ENCODE measurements at regions not wholly inside any gene's neighbourhood (a gene's known extent, or its start where the extent isn't known, plus 50 kb on each side); places are given as distances from the start of the nearest gene placed in this dataset.

DNA sequence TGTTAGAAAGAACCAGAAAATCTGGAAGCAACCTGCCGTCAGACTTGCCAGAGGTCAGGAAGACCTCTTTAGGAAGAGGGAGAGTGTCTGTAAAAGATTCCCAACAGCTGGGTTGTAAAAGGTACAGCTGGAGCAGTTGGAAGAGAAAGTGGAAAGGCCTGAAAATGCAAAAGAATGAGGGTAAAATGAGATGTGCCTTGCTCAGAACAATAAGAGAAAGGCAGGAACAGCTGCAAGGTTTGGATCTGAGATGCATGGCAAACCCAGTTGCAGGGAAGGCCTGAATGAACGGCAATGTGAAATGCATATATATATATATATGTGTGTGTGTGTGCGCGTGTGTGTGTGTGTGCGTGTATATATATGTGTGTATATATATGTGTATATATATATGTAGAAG is 88.1 kb downstream of the ZIC1 start:
- dilution Hi-C loops (cut with MboI; ENCODE audit: extremely low pct_ligation_motif_present, low sequenced_read_pairs), result no loop called here
- no peak for FAIRE-seq
- Histone ChIP-seq H3K9me3 (ENCODE audit: control insufficient read depth, low read depth, low read length) (no peaks in the 10 kb centered on the region), H2AFZ (ENCODE audit: control insufficient read depth, low read length) (no peak overlapping the region), H3K27me3 (ENCODE audit: control insufficient read depth, extremely low read depth, insufficient read depth, low read length) (no peaks in the 10 kb centered on the region), H3K79me2 (ENCODE audit: control insufficient read depth, insufficient read depth, low read length) (no peaks in the 10 kb centered on the region), H3K9ac (ENCODE audit: control insufficient read depth, extremely low read depth, insufficient read depth, low read length) (no peak overlapping the region), H4K20me1 (ENCODE audit: control insufficient read depth, extremely low read depth, insufficient read depth, low read length) (no peaks in the 10 kb centered on the region), H3K27ac (ENCODE audit: control insufficient read depth, insufficient read depth, low read length) (no peak overlapping the region), H3K4me3 (ENCODE audit: control insufficient read depth in 2 of 3, extremely low read depth in 1 of 3, insufficient read depth in 2 of 3, low read depth in 1 of 3, low read length in 3 of 3) (no peak overlapping the region), H3K4me2 (ENCODE audit: control insufficient read depth, extremely low read depth, insufficient read depth, low read depth, low read length) (no peak overlapping the region), H3K36me3 (ENCODE audit: control insufficient read depth in 2 of 2, extremely low read depth in 1 of 2, insufficient read depth in 2 of 2, low read length in 2 of 2) (no peaks in the 10 kb centered on the region), H3K4me1 (ENCODE audit: control insufficient read depth, extremely low read depth, insufficient read depth, low read length) (no peaks in the 10 kb centered on the region), H3K9me1 (ENCODE audit: control insufficient read depth, extremely low read depth, insufficient read depth, low read length) (no peaks in the 10 kb centered on the region)
- DNase-seq (ENCODE audit: low read depth, low spot score), result no peak
- TF ChIP-seq EZH2 (IDR thresholded peaks at IDR 0.05; ENCODE audit: low read length), result no peak
- TF ChIP-seq, protein P1, sequence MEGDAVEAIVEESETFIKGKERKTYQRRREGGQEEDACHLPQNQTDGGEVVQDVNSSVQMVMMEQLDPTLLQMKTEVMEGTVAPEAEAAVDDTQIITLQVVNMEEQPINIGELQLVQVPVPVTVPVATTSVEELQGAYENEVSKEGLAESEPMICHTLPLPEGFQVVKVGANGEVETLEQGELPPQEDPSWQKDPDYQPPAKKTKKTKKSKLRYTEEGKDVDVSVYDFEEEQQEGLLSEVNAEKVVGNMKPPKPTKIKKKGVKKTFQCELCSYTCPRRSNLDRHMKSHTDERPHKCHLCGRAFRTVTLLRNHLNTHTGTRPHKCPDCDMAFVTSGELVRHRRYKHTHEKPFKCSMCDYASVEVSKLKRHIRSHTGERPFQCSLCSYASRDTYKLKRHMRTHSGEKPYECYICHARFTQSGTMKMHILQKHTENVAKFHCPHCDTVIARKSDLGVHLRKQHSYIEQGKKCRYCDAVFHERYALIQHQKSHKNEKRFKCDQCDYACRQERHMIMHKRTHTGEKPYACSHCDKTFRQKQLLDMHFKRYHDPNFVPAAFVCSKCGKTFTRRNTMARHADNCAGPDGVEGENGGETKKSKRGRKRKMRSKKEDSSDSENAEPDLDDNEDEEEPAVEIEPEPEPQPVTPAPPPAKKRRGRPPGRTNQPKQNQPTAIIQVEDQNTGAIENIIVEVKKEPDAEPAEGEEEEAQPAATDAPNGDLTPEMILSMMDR (optimal IDR thresholded peaks at IDR 0.05 in 1 of 3, IDR thresholded peaks at IDR 0.05 in 1 of 3, conservative IDR thresholded peaks at IDR 0.05 in 1 of 3; ENCODE audit: extremely low read depth in 1 of 3, insufficient read depth in 2 of 3, low read length in 3 of 3), result no peak

- no peak for DNase-seq (ENCODE audit: low read depth, low spot score)
- Histone ChIP-seq H3K4me1 (ENCODE audit: control insufficient read depth, extremely low read depth, insufficient read depth, low read length) (no peaks in the 10 kb centered on the region), H3K4me3 (ENCODE audit: control insufficient read depth in 2 of 3, extremely low read depth in 1 of 3, insufficient read depth in 2 of 3, low read depth in 1 of 3, low read length in 3 of 3) (no peak overlapping the region), H4K20me1 (ENCODE audit: control insufficient read depth, extremely low read depth, insufficient read depth, low read length) (no peaks in the 10 kb centered on the region), H3K79me2 (ENCODE audit: control insufficient read depth, insufficient read depth, low read length) (no peaks in the 10 kb centered on the region), H3K36me3 (ENCODE audit: control insufficient read depth in 2 of 2, extremely low read depth in 1 of 2, insufficient read depth in 2 of 2, low read length in 2 of 2) (no peaks in the 10 kb centered on the region), H3K9me3 (ENCODE audit: control insufficient read depth, low read depth, low read length) (no peaks in the 10 kb centered on the region), H3K9ac (ENCODE audit: control insufficient read depth, extremely low read depth, insufficient read depth, low read length) (no peak overlapping the region), H2AFZ (ENCODE audit: control insufficient read depth, low read length) (no peak overlapping the region), H3K27ac (ENCODE audit: control insufficient read depth, insufficient read depth, low read length) (no peak overlapping the region), H3K4me2 (ENCODE audit: control insufficient read depth, extremely low read depth, insufficient read depth, low read depth, low read length) (no peak overlapping the region), H3K9me1 (ENCODE audit: control insufficient read depth, extremely low read depth, insufficient read depth, low read length) (no peaks in the 10 kb centered on the region), H3K27me3 (ENCODE audit: control insufficient read depth, extremely low read depth, insufficient read depth, low read length) (no peaks in the 10 kb centered on the region)
- dilution Hi-C loops (cut with MboI; ENCODE audit: extremely low pct_ligation_motif_present, low sequenced_read_pairs), result no loop called here
- TF ChIP-seq EZH2 (IDR thresholded peaks at IDR 0.05; ENCODE audit: low read length), result no peak
- TF ChIP-seq, protein P1 (optimal IDR thresholded peaks at IDR 0.05 in 1 of 3, IDR thresholded peaks at IDR 0.05 in 1 of 3, conservative IDR thresholded peaks at IDR 0.05 in 1 of 3; ENCODE audit: extremely low read depth in 1 of 3, insufficient read depth in 2 of 3, low read length in 3 of 3), result no peak
- no peak for FAIRE-seq
Measured at GRCh38 chr3:147507638-147508286, 98.6 kb downstream of the ZIC1 start.

Measured in keratinocyte (primary cell).